ENCODE measurements at regions not wholly inside any gene's neighbourhood (a gene's known extent, or its start where the extent isn't known, plus 50 kb on each side); places are given as distances from the start of the nearest gene placed in this dataset.
A peak's percentile ranks its signal among the peaks of the same experiment; 100 is the strongest.
"Not testable (repeated sequence)": the region's sequence is repeated elsewhere in the genome, so short reads cannot be mapped to it uniquely, and the experiment has no call there.

- POLR2A ChIA-PET: interaction anchor here (0.6 kb wide), 1 partner anchor 127 kb away, joined by 7 read pairs; no protein-coding TSS in a partner anchor
- ATAC-seq; intact Hi-C loops (cut with DNase I, micrococcal nuclease); H3K27ac Mint-ChIP-seq; H3K27me3 Mint-ChIP-seq; H3K4me3 Mint-ChIP-seq; H3K9me3 Mint-ChIP-seq (ENCODE audit: low read depth); CTCF ChIA-PET; H3K4me1 Mint-ChIP-seq; H3K36me3 Mint-ChIP-seq (ENCODE audit: low read depth); DNase-seq: not testable (repeated sequence)
Measured at GRCh38 chr10:22467393-22467792, 122.1 kb downstream of the SPAG6 start.

- ATAC-seq (no peak), DNase-seq (no peak)
- CTCF ChIA-PET: interaction anchor here (0.5 to 1.1 kb wide), 2 partner anchors 13 to 24 kb away, joined by 3 read pairs; no protein-coding TSS in a partner anchor
- POLR2A ChIA-PET: no interaction called here
- Mint-ChIP-seq H3K36me3 (ENCODE audit: low read depth) (no peaks in the 10 kb centered on the region), H3K4me3 (no peak overlapping the region), H3K4me1 (peaks cover 2% of the 10 kb centered on the region), H3K9me3 (ENCODE audit: low read depth) (no peaks in the 10 kb centered on the region), H3K27me3 (peaks cover 16% of the 10 kb centered on the region), H3K27ac (no peak overlapping the region)
- intact Hi-C loops (cut with DNase I, micrococcal nuclease): no loop called here
Measured at GRCh38 chr10:22468570-22469320, 123.4 kb downstream of the SPAG6 start.

GRCh38 chr10:22473044-22473443 is 127.7 kb downstream of the SPAG6 start:
- CTCF ChIA-PET: interaction anchor here (1.3 to 1.4 kb wide), 2 partner anchors 102 to 479 kb away, joined by 5 read pairs; no protein-coding TSS in a partner anchor
- no peaks in the 10 kb centered on the region for H3K9me3 Mint-ChIP-seq (ENCODE audit: low read depth)

DNA sequence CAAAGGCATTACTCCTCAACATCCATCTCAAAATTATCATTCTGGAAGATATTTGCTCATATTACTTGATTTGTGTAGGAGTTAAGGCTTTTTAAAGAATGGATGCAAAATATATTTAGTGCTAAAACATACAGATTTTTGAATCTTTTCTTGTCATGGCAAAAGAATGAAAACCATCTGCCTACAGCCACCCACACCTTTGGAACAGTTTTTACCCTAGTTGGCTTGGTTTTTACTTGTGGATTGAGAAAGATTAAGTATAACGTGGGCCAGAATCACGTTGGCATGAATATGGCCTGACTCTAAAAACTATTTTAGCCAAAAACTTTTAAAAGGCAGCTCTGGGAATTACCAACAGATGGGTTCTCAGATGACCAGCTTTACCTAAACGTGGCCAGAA is 128.2 kb downstream of the SPAG6 start:
- no peak for DNase-seq
- intact Hi-C loops (cut with DNase I, micrococcal nuclease): no loop called here
- H3K4me3 Mint-ChIP-seq: no peak overlapping the region

More at GRCh38 chr10:22473044-22473443, 127.7 kb downstream of the SPAG6 start:
- H3K27ac Mint-ChIP-seq: no peak overlapping the region
- ATAC-seq (no peak), DNase-seq (no peak)
- peaks cover 13% of the 10 kb centered on the region for H3K4me1 Mint-ChIP-seq
- intact Hi-C loops (cut with DNase I, micrococcal nuclease): no loop called here
- peaks cover 41% of the 10 kb centered on the region for H3K27me3 Mint-ChIP-seq
- no peak overlapping the region for H3K4me3 Mint-ChIP-seq
- POLR2A ChIA-PET: no interaction called here
- no peaks in the 10 kb centered on the region for H3K36me3 Mint-ChIP-seq (ENCODE audit: low read depth)

GRCh38 chr10:22475651-22476600 is 130.6 kb downstream of the SPAG6 start:
- DNase-seq: peak; percentile 53
- H3K4me3 Mint-ChIP-seq: peak overlapping the region; percentile 72
- H3K4me1 Mint-ChIP-seq: peaks cover 13% of the 10 kb centered on the region
- ATAC-seq: peak; percentile 54
- ChIA-PET CTCF (interaction anchor here (0.6 to 1.2 kb wide), 3 partner anchors 38 to 605 kb away, joined by 3 read pairs; no protein-coding TSS in a partner anchor), POLR2A (no interaction called here)
- intact Hi-C loops (cut with DNase I, micrococcal nuclease): loop anchor here in 1 of 2 experiments (2.0 kb wide), 1 partner anchor 135 kb away; no protein-coding TSS in a partner anchor
- no peaks in the 10 kb centered on the region for H3K36me3 Mint-ChIP-seq (ENCODE audit: low read depth)
- H3K27me3 Mint-ChIP-seq: peaks cover 53% of the 10 kb centered on the region
- no peaks in the 10 kb centered on the region for H3K9me3 Mint-ChIP-seq (ENCODE audit: low read depth)
- peak overlapping the region; percentile 80 for H3K27ac Mint-ChIP-seq

More for the DNA sequence above, 128.2 kb downstream of the SPAG6 start:
- ChIA-PET POLR2A (interaction anchor here (0.5 kb wide), 1 partner anchor 133 kb away, joined by 3 read pairs; no protein-coding TSS in a partner anchor), CTCF (interaction anchor here (0.7 to 1.4 kb wide), 4 partner anchors 8 to 480 kb away, joined by 3 to 5 read pairs (median 4); no protein-coding TSS in a partner anchor)
- Mint-ChIP-seq H3K27me3 (peaks cover 44% of the 10 kb centered on the region), H3K9me3 (ENCODE audit: low read depth) (no peaks in the 10 kb centered on the region), H3K27ac (no peak overlapping the region), H3K4me1 (peaks cover 13% of the 10 kb centered on the region), H3K36me3 (ENCODE audit: low read depth) (no peaks in the 10 kb centered on the region)
- no peak for ATAC-seq

- Mint-ChIP-seq H3K27me3 (peaks cover 52% of the 10 kb centered on the region), H3K27ac (no peak overlapping the region), H3K9me3 (ENCODE audit: low read depth) (no peaks in the 10 kb centered on the region), H3K4me1 (peaks cover 13% of the 10 kb centered on the region), H3K36me3 (ENCODE audit: low read depth) (no peaks in the 10 kb centered on the region), H3K4me3 (peak overlapping the region; percentile 26)
- DNase-seq (no peak), ATAC-seq (no peak)
- POLR2A ChIA-PET: no interaction called here
- intact Hi-C loops (cut with DNase I, micrococcal nuclease): loop anchor here (1.0 to 2.0 kb wide), 2 partner anchors 39 to 136 kb away; no protein-coding TSS in a partner anchor
- CTCF ChIA-PET: interaction anchor here (0.6 kb wide), 1 partner anchor 604 kb away, joined by 3 read pairs; no protein-coding TSS in a partner anchor
Measured at GRCh38 chr10:22476601-22477321, 131.5 kb downstream of the SPAG6 start.

GRCh38 chr10:22477334-22478287 is 132.3 kb downstream of the SPAG6 start:
- ATAC-seq (no peak), DNase-seq (peak; percentile 18)
- CTCF ChIA-PET: interaction anchor here (0.6 kb wide), 1 partner anchor 531 kb away, joined by 3 read pairs; no protein-coding TSS in a partner anchor
- Mint-ChIP-seq H3K9me3 (ENCODE audit: low read depth) (no peaks in the 10 kb centered on the region), H3K4me1 (peaks cover 18% of the 10 kb centered on the region), H3K27ac (no peak overlapping the region), H3K4me3 (peak overlapping the region; percentile 26), H3K36me3 (ENCODE audit: low read depth) (no peaks in the 10 kb centered on the region), H3K27me3 (peaks cover 46% of the 10 kb centered on the region)
- POLR2A ChIA-PET: no interaction called here
- intact Hi-C loops (cut with DNase I, micrococcal nuclease): loop anchor here (1.0 to 2.0 kb wide), 2 partner anchors 40 to 137 kb away; no protein-coding TSS in a partner anchor

DNA sequence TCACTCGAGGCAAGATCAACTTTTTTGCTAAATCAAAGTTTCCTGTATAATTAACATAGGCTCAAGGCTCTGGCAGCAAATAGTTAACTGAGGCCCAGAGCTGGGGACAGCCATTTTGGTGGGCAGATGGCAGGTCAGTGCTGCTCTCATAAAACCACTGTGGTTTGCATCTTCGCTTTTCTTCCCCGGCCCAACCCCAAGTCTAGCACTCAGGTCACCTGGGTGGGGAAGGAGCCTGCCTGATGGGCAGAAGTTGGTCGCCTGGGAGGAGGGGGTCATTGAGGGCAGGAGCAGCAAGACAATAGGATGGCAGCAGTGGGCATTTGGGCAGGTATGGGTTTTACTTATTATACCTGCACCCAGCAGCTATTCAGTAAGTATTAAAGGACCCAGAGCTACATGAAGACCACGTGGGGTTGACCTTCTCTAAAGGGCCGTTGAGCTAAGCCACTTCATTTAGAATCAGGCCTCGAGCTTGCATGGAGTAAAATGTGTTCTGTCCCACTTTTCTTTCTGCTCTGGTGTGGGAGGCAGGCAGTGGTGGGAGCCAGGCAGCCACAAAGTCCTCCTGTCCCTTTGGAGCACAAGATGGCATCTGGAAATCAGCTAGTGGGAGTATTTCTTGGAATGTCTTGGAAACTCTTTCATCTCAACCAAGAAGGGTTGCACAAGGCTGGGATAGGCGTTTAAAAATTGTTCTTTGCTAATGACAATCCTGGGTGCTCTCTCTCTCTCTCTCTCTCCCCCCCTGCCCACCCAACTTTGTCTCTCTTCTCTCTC is 133.4 kb downstream of the SPAG6 start:
- intact Hi-C loops (cut with DNase I, micrococcal nuclease): loop anchor here in 1 of 2 experiments (2.0 kb wide), 1 partner anchor 138 kb away; no protein-coding TSS in a partner anchor
- no peak overlapping the region for H3K27ac Mint-ChIP-seq

DNA sequence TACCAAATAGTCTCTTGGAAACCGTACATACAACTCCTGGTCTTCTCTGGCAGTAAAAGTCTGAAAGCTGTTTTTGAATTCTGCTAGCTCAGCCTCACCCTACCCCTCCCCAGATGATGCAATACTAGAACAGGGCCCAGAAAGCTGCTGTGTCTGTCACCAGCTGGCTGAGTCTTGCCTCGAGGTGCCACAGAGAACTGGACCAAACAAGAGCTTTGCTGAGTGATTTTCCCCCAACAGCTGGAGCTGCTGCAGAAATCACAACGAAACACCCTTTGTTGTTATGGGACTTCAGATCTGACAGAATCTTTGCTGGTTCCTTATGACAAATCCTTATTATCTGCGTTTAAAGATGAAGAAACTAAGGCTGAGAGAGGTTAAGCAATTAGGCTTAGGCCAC is 134.1 kb downstream of the SPAG6 start:
- Mint-ChIP-seq H3K9me3 (ENCODE audit: low read depth) (no peaks in the 10 kb centered on the region), H3K36me3 (ENCODE audit: low read depth) (no peaks in the 10 kb centered on the region), H3K4me3 (no peak overlapping the region), H3K27me3 (peaks cover 35% of the 10 kb centered on the region), H3K27ac (no peak overlapping the region), H3K4me1 (peaks cover 20% of the 10 kb centered on the region)
- intact Hi-C loops (cut with DNase I, micrococcal nuclease): loop anchor here in 1 of 2 experiments (2.0 kb wide), 1 partner anchor 139 kb away; no protein-coding TSS in a partner anchor
- peak; percentile 32 for DNase-seq
- POLR2A ChIA-PET: no interaction called here
- no peak for ATAC-seq
- CTCF ChIA-PET: interaction anchor here (1.1 kb wide), 1 partner anchor 100 kb away, joined by 3 read pairs; no protein-coding TSS in a partner anchor

More for the DNA sequence above, 133.4 kb downstream of the SPAG6 start:
- no peak overlapping the region for H3K4me3 Mint-ChIP-seq
- no peaks in the 10 kb centered on the region for H3K36me3 Mint-ChIP-seq (ENCODE audit: low read depth)
- ChIA-PET POLR2A (no interaction called here), CTCF (interaction anchor here (0.7 to 1.1 kb wide), 2 partner anchors 99 to 506 kb away, joined by 3 read pairs; no protein-coding TSS in a partner anchor)
- peaks cover 20% of the 10 kb centered on the region for H3K4me1 Mint-ChIP-seq
- H3K27me3 Mint-ChIP-seq: peaks cover 39% of the 10 kb centered on the region
- no peaks in the 10 kb centered on the region for H3K9me3 Mint-ChIP-seq (ENCODE audit: low read depth)
- ATAC-seq (no peak), DNase-seq (no peak)
